GM12892 (cell line): ENCODE measurements at regions not wholly inside any gene's neighbourhood (a gene's known extent, or its start where the extent isn't known, plus 50 kb on each side); places are given as distances from the start of the nearest gene placed in this dataset.

Source experiments
- POLR2A ChIP-seq: IDR thresholded peaks from 2 replicates; pipeline ENCODE4 v1.6.1; 2011; ENCODE audit warnings: low read depth, low read length, control low read depth
- POLR2AphosphoS5 ChIP-seq: IDR thresholded peaks from 2 replicates; pipeline ENCODE4 v1.6.1; 2011; ENCODE audit warnings: low read depth, low read length, control low read depth

- TF ChIP-seq POLR2AphosphoS5, result no peak
- no peak for TF ChIP-seq POLR2A
Measured at GRCh38 chr17:79150035-79150733, 75.6 kb downstream of the ENGASE start.
